ENCODE measurements at regions not wholly inside any gene's neighbourhood (a gene's known extent, or its start where the extent isn't known, plus 50 kb on each side); places are given as distances from the start of the nearest gene placed in this dataset.

DNA sequence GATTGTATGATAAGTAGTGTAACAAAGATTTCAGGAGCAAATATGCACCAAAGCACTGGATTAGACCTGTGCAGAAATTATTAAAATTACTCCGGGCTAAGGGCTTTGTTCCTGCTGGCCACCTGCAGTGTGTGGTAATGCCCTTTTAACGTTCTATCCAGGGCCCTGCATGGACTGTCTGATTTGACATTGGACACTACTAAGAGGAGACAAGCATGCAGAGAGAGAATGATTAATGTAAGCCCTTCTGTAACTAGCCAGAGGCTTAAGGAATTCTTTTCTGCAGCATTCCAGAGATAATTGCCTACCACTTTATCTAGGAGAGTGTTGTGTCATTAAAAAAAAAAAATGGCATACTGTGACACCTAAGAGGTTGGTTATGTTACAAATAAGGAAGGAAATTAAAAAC, 117.0 kb downstream of the PCDH7 start:
- WGBS, 5 donors: 45 to 65% (median 56%) methylated on average over 2 of the region's 2 CpGs

DNA sequence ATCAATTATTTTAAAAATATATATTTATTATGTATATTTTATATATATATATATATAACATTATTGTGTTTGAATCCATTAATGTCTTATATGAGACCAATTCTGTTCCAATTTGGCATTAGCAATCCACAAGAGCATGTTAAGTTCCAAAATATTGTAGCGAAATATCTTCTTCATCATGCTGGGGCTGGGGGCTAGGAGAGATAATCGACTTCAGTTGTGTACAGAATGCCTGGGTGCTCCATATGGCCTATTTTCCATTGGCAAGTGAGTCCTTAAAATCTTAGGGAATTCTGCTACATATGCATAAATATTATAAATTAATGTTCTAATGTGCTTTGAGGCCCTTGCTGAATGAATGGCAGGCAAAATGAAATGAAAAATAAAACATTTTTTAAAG, 117.7 kb downstream of the PCDH7 start:
- intact Hi-C loops (cut with DNase I; ENCODE audit: low total_unique reads): no loop called here
- TF ChIP-seq POLR2A (IDR thresholded peaks at IDR 0.05) (no peak), EP300 (IDR thresholded peaks at IDR 0.05) (no peak), POLR2AphosphoS5 (IDR thresholded peaks at IDR 0.05) (no peak)
- TF ChIP-seq, protein P1, sequence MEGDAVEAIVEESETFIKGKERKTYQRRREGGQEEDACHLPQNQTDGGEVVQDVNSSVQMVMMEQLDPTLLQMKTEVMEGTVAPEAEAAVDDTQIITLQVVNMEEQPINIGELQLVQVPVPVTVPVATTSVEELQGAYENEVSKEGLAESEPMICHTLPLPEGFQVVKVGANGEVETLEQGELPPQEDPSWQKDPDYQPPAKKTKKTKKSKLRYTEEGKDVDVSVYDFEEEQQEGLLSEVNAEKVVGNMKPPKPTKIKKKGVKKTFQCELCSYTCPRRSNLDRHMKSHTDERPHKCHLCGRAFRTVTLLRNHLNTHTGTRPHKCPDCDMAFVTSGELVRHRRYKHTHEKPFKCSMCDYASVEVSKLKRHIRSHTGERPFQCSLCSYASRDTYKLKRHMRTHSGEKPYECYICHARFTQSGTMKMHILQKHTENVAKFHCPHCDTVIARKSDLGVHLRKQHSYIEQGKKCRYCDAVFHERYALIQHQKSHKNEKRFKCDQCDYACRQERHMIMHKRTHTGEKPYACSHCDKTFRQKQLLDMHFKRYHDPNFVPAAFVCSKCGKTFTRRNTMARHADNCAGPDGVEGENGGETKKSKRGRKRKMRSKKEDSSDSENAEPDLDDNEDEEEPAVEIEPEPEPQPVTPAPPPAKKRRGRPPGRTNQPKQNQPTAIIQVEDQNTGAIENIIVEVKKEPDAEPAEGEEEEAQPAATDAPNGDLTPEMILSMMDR (IDR thresholded peaks at IDR 0.05): no peak

More for the DNA sequence above, 117.0 kb downstream of the PCDH7 start:
- TF ChIP-seq, protein P1 (IDR thresholded peaks at IDR 0.05): no peak
- TF ChIP-seq POLR2AphosphoS5 (IDR thresholded peaks at IDR 0.05) (no peak), EP300 (IDR thresholded peaks at IDR 0.05) (no peak), POLR2A (IDR thresholded peaks at IDR 0.05) (no peak)
- Histone ChIP-seq H3K36me3 (no peaks in the 10 kb centered on the region), H3K27me3 (no peaks in the 10 kb centered on the region), H3K27ac (no peak overlapping the region), H3K9me3 (no peaks in the 10 kb centered on the region), H3K4me1 (peaks cover 0 to 54% (median 17%) of the 10 kb centered on the region in 4 donors), H3K4me3 (no peak overlapping the region)
- intact Hi-C loops (cut with DNase I; ENCODE audit: low total_unique reads): no loop called here
- DNase-seq: no peak

DNA sequence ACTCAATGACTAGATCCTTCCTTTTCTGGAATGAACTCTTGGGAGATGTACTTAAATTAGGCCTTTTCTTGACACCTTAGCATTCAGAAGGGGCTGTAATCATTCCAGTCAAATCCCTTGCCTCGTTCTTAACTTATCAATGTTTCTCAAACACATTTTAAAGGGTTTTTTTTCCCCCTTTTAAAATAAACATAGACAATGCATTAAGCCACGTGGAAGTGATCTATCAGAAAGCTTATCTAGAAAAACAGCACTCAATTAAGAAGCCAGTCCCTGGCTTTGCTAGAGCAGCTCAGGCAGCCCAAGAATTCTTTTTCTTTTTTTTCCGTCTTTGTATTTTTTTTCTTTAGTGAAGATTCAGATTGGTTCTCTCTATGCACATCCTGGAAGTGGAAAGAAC, 118.2 kb downstream of the PCDH7 start:
- DNase-seq: no peak
- Histone ChIP-seq H3K4me3 (no peak overlapping the region), H3K4me1 (peaks cover 0 to 54% (median 16%) of the 10 kb centered on the region in 4 donors), H3K27me3 (no peaks in the 10 kb centered on the region), H3K9me3 (no peaks in the 10 kb centered on the region), H3K27ac (no peak overlapping the region), H3K36me3 (no peaks in the 10 kb centered on the region)
- intact Hi-C loops (cut with DNase I; ENCODE audit: low total_unique reads): no loop called here
- TF ChIP-seq, protein P1 (IDR thresholded peaks at IDR 0.05): no peak
- TF ChIP-seq EP300 (IDR thresholded peaks at IDR 0.05) (no peak), POLR2AphosphoS5 (IDR thresholded peaks at IDR 0.05) (no peak), POLR2A (IDR thresholded peaks at IDR 0.05) (no peak)
- WGBS, 5 donors: 17 to 44% (median 28%) methylated on average over 3 of the region's 3 CpGs

More for the DNA sequence above, 117.7 kb downstream of the PCDH7 start:
- H3K9me3 ChIP-seq: no peaks in the 10 kb centered on the region
- H3K36me3 ChIP-seq: no peaks in the 10 kb centered on the region
- peaks cover 0 to 54% (median 17%) of the 10 kb centered on the region in 4 donors for H3K4me1 ChIP-seq
- H3K27ac ChIP-seq: no peak overlapping the region
- no peak overlapping the region for H3K4me3 ChIP-seq
- 64 to 76% (median 72%) methylated on average over 2 of the region's 2 CpGs for WGBS, 5 donors
- H3K27me3 ChIP-seq: no peaks in the 10 kb centered on the region
- no peak for DNase-seq

DNA sequence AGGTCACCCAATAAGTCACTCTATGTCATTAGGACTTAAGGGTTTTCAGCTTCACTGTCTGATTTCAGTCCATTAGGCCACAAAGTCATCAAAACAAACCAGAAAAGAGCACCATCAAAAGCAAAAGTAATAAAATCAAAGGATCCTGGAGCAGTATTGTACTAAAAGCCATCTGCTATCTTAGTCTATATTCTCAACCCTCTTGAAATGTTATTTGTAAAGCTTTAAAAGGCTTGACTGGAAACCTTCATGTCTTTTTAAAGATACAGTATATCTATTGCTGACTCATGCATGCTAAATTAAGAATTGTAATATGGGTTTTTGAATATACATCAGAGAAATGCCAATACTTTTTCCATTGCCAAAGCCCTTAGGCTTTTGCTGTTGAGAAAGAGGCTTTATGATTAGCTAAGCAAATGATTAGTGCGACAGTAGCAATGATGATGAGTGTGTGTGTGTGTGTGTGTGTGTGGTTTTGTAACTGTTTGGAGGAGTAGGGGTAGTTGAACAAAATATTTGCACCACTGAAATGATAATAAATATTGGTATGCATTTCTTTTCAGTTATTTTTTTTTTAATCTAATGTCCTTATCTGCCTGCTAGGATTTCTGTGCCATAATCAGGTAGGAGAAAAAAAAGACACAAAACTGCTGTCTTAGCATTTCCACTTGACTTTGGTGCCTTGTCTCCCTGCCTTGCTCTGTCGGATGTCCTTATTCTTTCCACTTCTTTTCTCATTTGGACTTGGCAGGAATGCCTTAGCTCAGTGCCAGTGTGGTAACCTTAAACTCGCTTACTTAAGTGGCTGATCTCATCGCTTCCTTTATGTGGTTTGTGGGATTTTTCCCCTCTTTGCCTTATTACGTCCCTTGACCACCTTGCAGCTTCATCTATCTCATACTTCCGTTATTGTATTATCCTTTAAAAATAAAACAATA, 119.7 kb downstream of the PCDH7 start:
- H3K4me1 ChIP-seq: peaks cover 0 to 47% (median 12%) of the 10 kb centered on the region in 4 donors
- intact Hi-C loops (cut with DNase I; ENCODE audit: low total_unique reads): no loop called here
- no peak overlapping the region for H3K27ac ChIP-seq
- DNase-seq: no peak
- WGBS, 5 donors: 39 to 57% (median 54%) methylated on average over 6 of the region's 6 CpGs
- H3K36me3 ChIP-seq: no peaks in the 10 kb centered on the region
- H3K4me3 ChIP-seq: no peak overlapping the region
- no peaks in the 10 kb centered on the region for H3K9me3 ChIP-seq
- no peak for TF ChIP-seq EP300 (IDR thresholded peaks at IDR 0.05)
- TF ChIP-seq, protein P1 (IDR thresholded peaks at IDR 0.05): no peak
- TF ChIP-seq POLR2A (IDR thresholded peaks at IDR 0.05): no peak
- no peak for TF ChIP-seq POLR2AphosphoS5 (IDR thresholded peaks at IDR 0.05)
- H3K27me3 ChIP-seq: no peaks in the 10 kb centered on the region

All from stomach (tissue), 8 donors.